ENCODE measurements at regions not wholly inside any gene's neighbourhood (a gene's known extent, or its start where the extent isn't known, plus 50 kb on each side); places are given as distances from the start of the nearest gene placed in this dataset.

DNA sequence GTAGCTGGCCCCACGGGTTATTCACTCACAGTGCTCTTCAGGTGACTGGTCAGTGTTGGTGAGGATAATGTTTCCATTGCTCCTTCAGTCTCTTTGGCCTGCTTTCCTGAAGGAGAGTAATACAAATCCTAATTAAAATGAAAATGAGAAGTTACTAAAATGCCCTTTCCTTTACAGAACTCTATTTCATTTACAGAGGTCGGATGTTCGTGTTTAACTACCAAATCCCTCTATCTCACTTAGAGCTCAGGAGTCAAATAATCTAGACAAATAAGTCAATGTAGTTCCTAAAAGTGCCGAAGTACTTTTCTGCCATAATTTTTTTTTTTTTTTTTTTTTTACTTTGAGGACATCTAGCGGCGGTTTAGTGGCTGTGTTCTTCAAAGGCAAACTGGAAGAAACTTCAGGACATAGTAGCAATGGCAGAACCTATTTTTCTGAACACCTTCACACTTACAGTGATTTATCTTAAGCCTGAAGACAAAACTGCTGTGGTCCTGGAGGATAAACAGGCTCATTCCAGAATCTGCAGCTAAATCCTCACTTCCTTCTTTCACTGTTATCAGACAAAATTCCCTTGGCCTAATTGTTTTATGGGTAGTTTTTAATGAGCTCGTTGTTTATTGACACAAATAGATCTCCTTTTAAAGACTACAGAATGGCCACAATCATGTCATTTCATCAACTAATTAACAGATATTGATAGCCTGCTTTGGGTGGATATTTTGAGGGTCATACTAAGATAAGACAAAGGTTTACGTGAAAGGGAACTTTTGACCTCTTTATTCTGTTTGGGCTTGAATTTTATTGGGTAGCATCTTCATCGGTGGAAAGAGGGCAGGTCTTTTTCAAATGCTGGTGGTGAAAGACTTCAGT, 207.6 kb upstream of the DMRTA1 start:
- Histone ChIP-seq H2BK12ac (ENCODE audit: insufficient read length, low read depth, low read length) (no peak overlapping the region), H3K9ac (ENCODE audit: extremely low read depth, insufficient read length, low read length) (no peak overlapping the region), H3K4me1 (ENCODE audit: insufficient read depth, low read length) (no peaks in the 10 kb centered on the region), H4K20me1 (ENCODE audit: control insufficient read depth, insufficient read depth, insufficient read length) (no peaks in the 10 kb centered on the region), H4K5ac (ENCODE audit: insufficient read length, low read depth, low read length) (no peak overlapping the region), H2AK5ac (ENCODE audit: insufficient read length, low read length) (no peak overlapping the region), H4K8ac (replicated peaks; ENCODE audit: insufficient read length, low read depth, low read length) (no peak overlapping the region), H3K23ac (ENCODE audit: insufficient read length, low read depth, low read length) (no peak overlapping the region), H2BK20ac (ENCODE audit: low read depth, low read length, poor library complexity, severe bottlenecking) (no peak overlapping the region), H3T11ph (ENCODE audit: low read length) (no peak overlapping the region), H4K91ac (ENCODE audit: insufficient read length, low read depth, low read length) (no peak overlapping the region), H3K4ac (ENCODE audit: low read depth, low read length) (no peak overlapping the region), H3K18ac (ENCODE audit: insufficient read length, low read depth, low read length) (no peak overlapping the region), H3K27ac (ENCODE audit: insufficient read length, low read depth, low read length) (no peak overlapping the region), H2BK5ac (ENCODE audit: insufficient read length, low read length) (no peak overlapping the region), H3K14ac (ENCODE audit: insufficient read depth, low read length) (no peak overlapping the region), H2BK120ac (ENCODE audit: low read depth, low read length, poor library complexity, severe bottlenecking) (no peak overlapping the region), H3K56ac (ENCODE audit: insufficient read length, low read depth, low read length) (no peak overlapping the region), H2AFZ (ENCODE audit: low read length) (no peak overlapping the region), H3K4me2 (ENCODE audit: insufficient read depth, insufficient read length, low read length) (no peak overlapping the region), H3K79me1 (ENCODE audit: insufficient read depth, low read depth, low read length, poor library complexity, severe bottlenecking) (no peaks in the 10 kb centered on the region), H3K27me3 (ENCODE audit: insufficient read depth, low read length) (no peaks in the 10 kb centered on the region), H3K79me2 (ENCODE audit: insufficient read depth, low read length) (no peaks in the 10 kb centered on the region), H3K9me3 (ENCODE audit: control insufficient read depth, low read depth, low read length) (no peaks in the 10 kb centered on the region), H3K23me2 (ENCODE audit: insufficient read length, low read depth, low read length, poor library complexity, severe bottlenecking) (no peaks in the 10 kb centered on the region), H2BK15ac (ENCODE audit: low read depth, low read length) (no peak overlapping the region)
- H3K9me3 Mint-ChIP-seq = no peaks in the 10 kb centered on the region
- TF ChIP-seq, protein P1, sequence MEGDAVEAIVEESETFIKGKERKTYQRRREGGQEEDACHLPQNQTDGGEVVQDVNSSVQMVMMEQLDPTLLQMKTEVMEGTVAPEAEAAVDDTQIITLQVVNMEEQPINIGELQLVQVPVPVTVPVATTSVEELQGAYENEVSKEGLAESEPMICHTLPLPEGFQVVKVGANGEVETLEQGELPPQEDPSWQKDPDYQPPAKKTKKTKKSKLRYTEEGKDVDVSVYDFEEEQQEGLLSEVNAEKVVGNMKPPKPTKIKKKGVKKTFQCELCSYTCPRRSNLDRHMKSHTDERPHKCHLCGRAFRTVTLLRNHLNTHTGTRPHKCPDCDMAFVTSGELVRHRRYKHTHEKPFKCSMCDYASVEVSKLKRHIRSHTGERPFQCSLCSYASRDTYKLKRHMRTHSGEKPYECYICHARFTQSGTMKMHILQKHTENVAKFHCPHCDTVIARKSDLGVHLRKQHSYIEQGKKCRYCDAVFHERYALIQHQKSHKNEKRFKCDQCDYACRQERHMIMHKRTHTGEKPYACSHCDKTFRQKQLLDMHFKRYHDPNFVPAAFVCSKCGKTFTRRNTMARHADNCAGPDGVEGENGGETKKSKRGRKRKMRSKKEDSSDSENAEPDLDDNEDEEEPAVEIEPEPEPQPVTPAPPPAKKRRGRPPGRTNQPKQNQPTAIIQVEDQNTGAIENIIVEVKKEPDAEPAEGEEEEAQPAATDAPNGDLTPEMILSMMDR (conservative IDR thresholded peaks at IDR 0.05) = peak; percentile 66
- no peaks in the 10 kb centered on the region; the same call in 1 of the 2 replicates for H3K27me3 Mint-ChIP-seq (ENCODE audit: low read depth)
- peaks cover 12 to 15% of the 10 kb centered on the region in 2 experiments for H3K4me1 Mint-ChIP-seq
- no CpG with 5 or more reads among the region's 9 CpGs for WGBS (ENCODE audit: extremely low coverage, insufficient read length, low lambda C conversion rate)
- peak overlapping the region in 1 of 3 experiments; percentile 64; a peak in 2 of 7 replicates for H3K27ac Mint-ChIP-seq
- DNase-seq = no peak
- H3K4me3 Mint-ChIP-seq = no peak overlapping the region
- H3K36me3 Mint-ChIP-seq (ENCODE audit: insufficient read depth in 1 of 3, low read depth in 3 of 3) = no peaks in the 10 kb centered on the region

Data from H9 (cell line).